ENCODE measurements at regions not wholly inside any gene's neighbourhood (a gene's known extent, or its start where the extent isn't known, plus 50 kb on each side); places are given as distances from the start of the nearest gene placed in this dataset.

DNA sequence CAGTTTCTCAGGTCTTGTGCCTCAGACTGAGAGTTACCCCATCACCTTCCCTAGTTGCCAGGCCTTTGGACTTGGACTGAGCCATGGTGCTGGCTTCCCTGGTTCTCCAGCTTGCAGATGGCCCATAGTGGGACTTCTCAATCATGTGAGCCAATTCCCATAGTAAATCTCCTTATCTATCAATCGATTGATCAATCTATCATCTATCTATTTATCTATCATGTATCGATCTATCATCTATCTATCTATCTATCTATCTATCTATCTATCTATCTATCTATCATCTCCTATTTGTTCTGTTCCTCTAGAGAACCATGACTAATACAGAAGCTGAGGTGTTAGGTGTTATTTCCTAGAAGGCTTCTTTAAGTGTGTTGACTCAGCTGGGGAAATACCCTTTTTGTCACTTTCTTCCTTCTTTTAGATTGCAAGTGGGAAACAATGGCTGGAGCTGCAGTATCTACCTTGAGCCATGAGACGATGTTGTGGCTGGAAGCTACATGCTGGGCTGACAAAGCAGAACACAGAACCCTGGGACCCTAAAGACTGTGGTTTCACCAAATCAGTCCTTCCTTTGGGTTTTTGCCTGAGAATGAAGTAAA lies 234.7 kb upstream of the GLI3 start:
- no peak overlapping the region for H3K4me3 Mint-ChIP-seq
- peaks cover 11% of the 10 kb centered on the region for H3K4me1 Mint-ChIP-seq
- peaks cover 19 to 52% of the 10 kb centered on the region in 2 donors for H3K9me3 Mint-ChIP-seq
- ATAC-seq: peak; percentile 89
- peak overlapping the region in 1 of 2 donors; percentile 42 for H3K27ac Mint-ChIP-seq
- DNase-seq: no peak
- peaks cover 5% of the 10 kb centered on the region for H3K27me3 Mint-ChIP-seq

GRCh38 chr7:42469341-42469740 lies 232.3 kb upstream of the GLI3 start:
- Mint-ChIP-seq H3K9me3 (peaks cover 23 to 49% of the 10 kb centered on the region in 2 donors), H3K4me3 (no peak overlapping the region), H3K27me3 (peaks cover 2% of the 10 kb centered on the region), H3K27ac (no peak overlapping the region), H3K4me1 (peaks cover 11% of the 10 kb centered on the region)
- ATAC-seq: no peak
- no peak for DNase-seq

GRCh38 chr7:42468471-42468870 lies 231.5 kb upstream of the GLI3 start:
- ATAC-seq (no peak), DNase-seq (no peak)
- H3K27ac Mint-ChIP-seq: no peak overlapping the region
- H3K4me1 Mint-ChIP-seq: peaks cover 11% of the 10 kb centered on the region
- no peak overlapping the region for H3K4me3 Mint-ChIP-seq
- peaks cover 28 to 51% of the 10 kb centered on the region in 2 donors for H3K9me3 Mint-ChIP-seq
- H3K27me3 Mint-ChIP-seq: no peaks in the 10 kb centered on the region

DNA sequence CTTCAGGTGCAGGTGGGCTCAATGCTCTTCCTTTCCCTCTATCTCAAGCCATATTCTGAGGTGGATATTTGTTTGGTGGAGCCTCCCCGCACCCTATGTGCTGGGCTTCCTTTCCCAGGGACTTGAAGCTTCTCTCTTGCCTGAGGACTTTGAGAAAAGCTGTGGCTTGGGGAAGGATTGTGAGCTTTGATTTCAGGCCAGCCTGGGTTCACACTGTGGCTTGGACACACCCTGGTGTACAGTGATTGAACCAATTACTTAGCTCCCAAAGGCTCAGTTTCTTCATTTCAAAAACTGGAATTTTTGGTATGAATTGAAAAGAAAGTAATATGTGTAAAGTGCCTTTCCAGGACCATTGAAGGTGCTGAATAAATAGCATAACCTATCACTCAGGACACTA lies 224.5 kb upstream of the GLI3 start:
- H3K27me3 Mint-ChIP-seq: no peaks in the 10 kb centered on the region
- H3K4me1 Mint-ChIP-seq: no peaks in the 10 kb centered on the region
- no peak overlapping the region for H3K27ac Mint-ChIP-seq
- ATAC-seq (no peak), DNase-seq (no peak)
- H3K4me3 Mint-ChIP-seq: no peak overlapping the region
- peaks cover 14 to 16% of the 10 kb centered on the region in 2 donors for H3K9me3 Mint-ChIP-seq

DNA sequence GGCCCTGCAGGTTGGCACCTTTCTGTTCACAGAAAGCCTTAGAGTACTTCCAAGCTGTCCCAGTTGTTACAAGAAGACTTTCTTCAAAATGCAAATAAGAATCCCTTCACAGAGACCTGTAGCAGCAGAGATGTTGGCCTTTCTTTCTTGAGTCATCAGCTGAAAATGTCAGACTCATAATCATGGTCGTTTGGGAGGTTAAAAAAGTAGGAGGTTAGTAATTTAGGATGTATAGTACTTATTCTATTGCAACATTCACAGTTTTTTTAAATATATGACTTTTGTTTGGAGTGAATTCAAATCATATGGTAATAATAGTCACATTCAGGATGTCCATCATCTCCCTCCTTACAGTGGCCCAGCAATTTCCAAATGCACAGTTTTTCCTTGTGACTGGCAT lies 223.9 kb upstream of the GLI3 start:
- Mint-ChIP-seq H3K4me1 (no peaks in the 10 kb centered on the region), H3K4me3 (no peak overlapping the region), H3K27ac (no peak overlapping the region), H3K27me3 (no peaks in the 10 kb centered on the region), H3K9me3 (peaks cover 9 to 11% of the 10 kb centered on the region in 2 donors)
- ATAC-seq (no peak), DNase-seq (no peak)

DNA sequence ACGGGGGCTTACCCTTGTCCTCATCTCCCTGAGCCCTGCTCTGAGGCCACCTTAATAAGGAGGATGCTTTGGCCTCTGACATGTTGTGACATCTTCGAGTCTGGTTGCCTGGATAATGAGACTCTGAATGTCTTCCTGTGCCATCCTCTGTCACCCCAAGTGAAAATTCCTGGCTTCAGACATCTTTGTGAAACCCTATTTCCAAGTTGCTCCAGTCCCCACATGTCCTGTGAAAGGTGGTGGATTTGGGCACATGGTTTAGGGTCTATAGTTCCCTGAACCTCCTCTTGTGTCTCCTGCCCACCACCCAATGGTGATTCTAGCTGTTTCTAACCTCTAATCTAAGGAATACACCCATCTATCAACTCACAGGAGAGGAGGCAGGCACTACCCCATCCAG lies 223.1 kb upstream of the GLI3 start:
- H3K9me3 Mint-ChIP-seq: peaks cover 9 to 11% of the 10 kb centered on the region in 2 donors
- DNase-seq (no peak), ATAC-seq (no peak)
- H3K27ac Mint-ChIP-seq: peak overlapping the region in 1 of 2 donors; percentile 44
- no peak overlapping the region for H3K4me3 Mint-ChIP-seq
- peaks cover 2% of the 10 kb centered on the region for H3K27me3 Mint-ChIP-seq
- no peaks in the 10 kb centered on the region for H3K4me1 Mint-ChIP-seq

GRCh38 chr7:42457663-42458062 lies 220.7 kb upstream of the GLI3 start:
- ATAC-seq (no peak), DNase-seq (no peak)
- no peaks in the 10 kb centered on the region for H3K9me3 Mint-ChIP-seq
- H3K4me1 Mint-ChIP-seq: no peaks in the 10 kb centered on the region
- no peak overlapping the region for H3K27ac Mint-ChIP-seq
- H3K27me3 Mint-ChIP-seq: peaks cover 25% of the 10 kb centered on the region
- H3K4me3 Mint-ChIP-seq: no peak overlapping the region

GRCh38 chr7:42456756-42457276 lies 219.8 kb upstream of the GLI3 start:
- Mint-ChIP-seq H3K4me1 (no peaks in the 10 kb centered on the region), H3K9me3 (no peaks in the 10 kb centered on the region), H3K27ac (no peak overlapping the region), H3K4me3 (no peak overlapping the region), H3K27me3 (peaks cover 25% of the 10 kb centered on the region)
- DNase-seq (no peak), ATAC-seq (no peak)

GRCh38 chr7:42456267-42456666 lies 219.3 kb upstream of the GLI3 start:
- Mint-ChIP-seq H3K4me3 (no peak overlapping the region), H3K27ac (no peak overlapping the region), H3K9me3 (no peaks in the 10 kb centered on the region), H3K27me3 (peaks cover 25% of the 10 kb centered on the region), H3K4me1 (no peaks in the 10 kb centered on the region)
- DNase-seq: no peak
- ATAC-seq: no peak

DNA sequence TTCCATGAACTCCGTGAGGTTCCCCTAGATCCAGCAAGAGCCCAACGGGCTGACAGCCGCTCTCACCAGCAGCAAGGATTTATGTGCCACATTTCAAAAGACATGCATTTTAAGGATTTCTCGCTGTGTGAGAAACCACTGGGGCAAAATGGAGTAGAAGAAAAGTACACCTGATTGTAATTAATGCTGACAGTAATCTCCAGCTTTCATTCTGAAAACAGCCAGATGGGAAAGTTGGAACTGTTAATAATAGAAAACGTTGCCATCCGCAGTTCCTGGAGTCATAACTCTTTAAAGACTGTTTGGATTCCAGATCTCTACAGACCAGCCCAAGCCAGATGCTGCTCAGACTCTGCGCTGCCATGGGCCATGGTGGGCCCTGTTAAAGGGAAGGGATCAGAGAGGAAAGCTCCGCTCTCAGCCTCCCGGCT lies 216.9 kb upstream of the GLI3 start:
- no peak for DNase-seq
- Mint-ChIP-seq H3K27ac (no peak overlapping the region), H3K4me1 (no peaks in the 10 kb centered on the region), H3K27me3 (peaks cover 32% of the 10 kb centered on the region), H3K4me3 (no peak overlapping the region), H3K9me3 (no peaks in the 10 kb centered on the region)
- ATAC-seq: no peak

DNA sequence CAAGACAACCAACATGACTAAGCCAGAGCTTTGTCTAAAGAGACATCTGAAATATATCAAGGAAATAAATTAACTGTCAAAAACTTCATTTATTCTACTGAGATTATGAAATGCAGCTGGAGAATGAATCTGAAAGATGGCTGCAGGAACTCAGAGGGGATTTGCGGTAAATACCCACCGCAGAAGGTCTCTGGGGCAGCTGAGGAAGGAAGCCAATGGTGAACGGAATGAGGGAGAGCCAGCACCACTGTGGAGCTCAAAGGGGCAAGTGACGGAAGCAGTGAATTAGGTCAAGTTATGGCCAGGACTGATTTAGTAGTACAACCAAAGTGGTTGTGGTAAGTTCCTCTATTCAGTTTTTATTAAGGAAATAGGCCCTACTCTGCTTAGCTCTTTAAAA lies 215.3 kb upstream of the GLI3 start:
- DNase-seq (no peak), ATAC-seq (no peak)
- Mint-ChIP-seq H3K4me3 (no peak overlapping the region), H3K4me1 (no peaks in the 10 kb centered on the region), H3K27me3 (peaks cover 32% of the 10 kb centered on the region), H3K27ac (no peak overlapping the region), H3K9me3 (no peaks in the 10 kb centered on the region)

- H3K27ac Mint-ChIP-seq: no peak overlapping the region
- DNase-seq (no peak), ATAC-seq (no peak)
- peaks cover 22% of the 10 kb centered on the region for H3K27me3 Mint-ChIP-seq
- H3K4me3 Mint-ChIP-seq: no peak overlapping the region
- no peaks in the 10 kb centered on the region for H3K4me1 Mint-ChIP-seq
- H3K9me3 Mint-ChIP-seq: no peaks in the 10 kb centered on the region
Measured at GRCh38 chr7:42449431-42449830, 212.4 kb upstream of the GLI3 start.

- Mint-ChIP-seq H3K27ac (no peak overlapping the region), H3K9me3 (no peaks in the 10 kb centered on the region), H3K27me3 (peaks cover 17% of the 10 kb centered on the region), H3K4me3 (no peak overlapping the region), H3K4me1 (no peaks in the 10 kb centered on the region)
- DNase-seq (no peak), ATAC-seq (no peak)
Measured at GRCh38 chr7:42448901-42449300, 211.9 kb upstream of the GLI3 start.

GRCh38 chr7:42445691-42446090 lies 208.7 kb upstream of the GLI3 start:
- Mint-ChIP-seq H3K4me3 (no peak overlapping the region), H3K9me3 (peaks cover 0 to 18% of the 10 kb centered on the region in 2 donors), H3K27me3 (peaks cover 7% of the 10 kb centered on the region), H3K27ac (no peak overlapping the region), H3K4me1 (no peaks in the 10 kb centered on the region)
- no peak for DNase-seq
- ATAC-seq: no peak

DNA sequence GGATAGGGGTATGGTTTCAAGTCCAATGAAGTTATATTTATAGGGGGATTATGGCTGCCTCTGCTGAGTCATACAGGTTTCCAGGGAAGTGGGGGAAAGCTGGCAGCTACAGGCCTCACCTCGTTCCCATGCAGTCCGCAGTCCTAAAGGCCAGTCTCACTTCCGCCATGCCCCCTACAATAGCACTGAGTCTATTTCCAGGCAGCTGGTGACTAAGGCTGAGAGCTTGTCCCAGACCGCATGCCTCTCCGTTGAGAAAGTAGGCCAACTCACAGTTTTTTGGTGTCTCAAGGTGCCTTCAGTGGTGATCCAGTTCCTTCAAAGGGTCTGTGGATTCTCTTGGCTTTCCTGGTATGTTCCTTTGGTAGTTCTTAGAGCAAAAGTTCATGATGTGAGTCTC lies 203.9 kb upstream of the GLI3 start:
- no peak overlapping the region for H3K27ac Mint-ChIP-seq
- no peak overlapping the region for H3K4me3 Mint-ChIP-seq
- ATAC-seq (no peak), DNase-seq (no peak)
- no peaks in the 10 kb centered on the region for H3K4me1 Mint-ChIP-seq
- no peaks in the 10 kb centered on the region for H3K27me3 Mint-ChIP-seq
- H3K9me3 Mint-ChIP-seq: peaks cover 19 to 49% of the 10 kb centered on the region in 2 donors

DNA sequence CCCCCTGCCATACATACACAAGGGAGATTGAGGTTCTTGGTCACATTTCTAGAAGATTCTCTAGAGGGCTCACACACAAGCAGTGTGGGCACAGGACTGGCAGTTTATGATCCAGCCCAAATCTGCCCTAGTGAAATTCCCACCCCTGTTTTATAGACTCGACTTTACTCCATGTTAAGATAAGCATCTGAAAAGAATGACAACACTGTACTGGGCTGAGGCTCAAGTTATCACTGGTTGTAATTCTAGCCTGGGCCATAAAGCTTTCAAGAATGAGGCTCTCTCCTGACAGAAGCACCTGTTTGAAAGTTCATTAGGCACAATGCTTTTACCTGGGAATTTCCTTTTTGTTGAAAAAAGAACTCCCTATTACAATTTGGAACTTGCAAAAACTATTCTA lies 195.6 kb upstream of the GLI3 start:
- H3K4me1 Mint-ChIP-seq: no peaks in the 10 kb centered on the region
- DNase-seq: no peak
- H3K4me3 Mint-ChIP-seq: no peak overlapping the region
- H3K9me3 Mint-ChIP-seq: peaks cover 13 to 14% of the 10 kb centered on the region in 2 donors
- ATAC-seq: no peak
- peaks cover 5% of the 10 kb centered on the region for H3K27me3 Mint-ChIP-seq
- H3K27ac Mint-ChIP-seq: no peak overlapping the region

- ATAC-seq: no peak
- Mint-ChIP-seq H3K27ac (no peak overlapping the region), H3K9me3 (peaks cover 13 to 14% of the 10 kb centered on the region in 2 donors), H3K4me1 (no peaks in the 10 kb centered on the region), H3K27me3 (peaks cover 5% of the 10 kb centered on the region), H3K4me3 (no peak overlapping the region)
- DNase-seq: no peak
Measured at GRCh38 chr7:42431873-42432272, 194.9 kb upstream of the GLI3 start.
